Effector memory CD4-positive, alpha-beta T cell (primary cell): ENCODE measurements at regions not wholly inside any gene's neighbourhood (a gene's known extent, or its start where the extent isn't known, plus 50 kb on each side); places are given as distances from the start of the nearest gene placed in this dataset.
"Not testable (repeated sequence)": the region's sequence is repeated elsewhere in the genome, so short reads cannot be mapped to it uniquely, and the experiment has no call there.

Experiments used
- DNase-seq, 3 donors: peaks; one replicate each; pipeline ENCODE4 v3.0.0-alpha.2; 2020
- H3K27ac ChIP-seq: 2 replicates; pipeline ENCODE4 v1.7.0; 2013; ENCODE audit warnings: mild to moderate bottlenecking, low read length, moderate library complexity; ENCODE audit not compliant: insufficient read depth, poor library complexity, severe bottlenecking
- H3K27me3 ChIP-seq: replicated peaks from 2 replicates; pipeline ENCODE4 v1.7.0; 2013; ENCODE audit warnings: mild to moderate bottlenecking, low read length; ENCODE audit not compliant: insufficient read depth, control insufficient read depth, poor library complexity, severe bottlenecking
- H3K36me3 ChIP-seq: 2 replicates; pipeline ENCODE4 v1.7.0; 2013; ENCODE audit warnings: mild to moderate bottlenecking, low read length, moderate library complexity; ENCODE audit not compliant: control insufficient read depth, insufficient read depth
- H3K4me1 ChIP-seq: 2 replicates; pipeline ENCODE4 v1.7.0; 2013; ENCODE audit warnings: low read length, mild to moderate bottlenecking; ENCODE audit not compliant: control insufficient read depth, insufficient read depth, poor library complexity, severe bottlenecking
- H3K4me3 ChIP-seq: 2 replicates; pipeline ENCODE4 v1.7.0; 2013; ENCODE audit warnings: low read length, low read depth, mild to moderate bottlenecking; ENCODE audit not compliant: insufficient read depth, poor library complexity, severe bottlenecking
- H3K9me3 ChIP-seq: 2 replicates; pipeline ENCODE4 v1.7.0; 2013; ENCODE audit warnings: mild to moderate bottlenecking, low read length, moderate library complexity; ENCODE audit not compliant: control insufficient read depth

GRCh38 chr6:33886673-33887144, 82.9 kb upstream of the MLN start:
- no peak overlapping the region for H3K27ac ChIP-seq
- no peaks in the 10 kb centered on the region for H3K4me1 ChIP-seq
- H3K27me3 ChIP-seq: no peaks in the 10 kb centered on the region
- DNase-seq: peak in 1 of 3 donors; percentile 3
- no peak overlapping the region for H3K4me3 ChIP-seq
- no peaks in the 10 kb centered on the region for H3K36me3 ChIP-seq
- H3K9me3 ChIP-seq: no peaks in the 10 kb centered on the region

- DNase-seq: no peak
- Histone ChIP-seq H3K27ac (no peak overlapping the region), H3K4me1 (no peaks in the 10 kb centered on the region), H3K36me3 (no peaks in the 10 kb centered on the region), H3K4me3 (no peak overlapping the region), H3K27me3 (no peaks in the 10 kb centered on the region), H3K9me3 (no peaks in the 10 kb centered on the region)
Observed at GRCh38 chr6:33885132-33886057, 81.6 kb upstream of the MLN start.

- H3K36me3 ChIP-seq, DNase-seq, H3K9me3 ChIP-seq, H3K27me3 ChIP-seq, H3K27ac ChIP-seq, H3K4me3 ChIP-seq, H3K4me1 ChIP-seq: not testable (repeated sequence)
Observed at GRCh38 chr6:33883621-33884020, 79.8 kb upstream of the MLN start.

GRCh38 chr6:33882154-33882553, 78.4 kb upstream of the MLN start:
- Histone ChIP-seq H3K36me3 (no peaks in the 10 kb centered on the region), H3K4me3 (no peak overlapping the region), H3K9me3 (no peaks in the 10 kb centered on the region), H3K4me1 (no peaks in the 10 kb centered on the region), H3K27ac (no peak overlapping the region), H3K27me3 (no peaks in the 10 kb centered on the region)
- no peak for DNase-seq

- no peak overlapping the region for H3K4me3 ChIP-seq
- no peak overlapping the region for H3K27ac ChIP-seq
- no peaks in the 10 kb centered on the region for H3K27me3 ChIP-seq
- H3K36me3 ChIP-seq: no peaks in the 10 kb centered on the region
- DNase-seq: no peak
- H3K9me3 ChIP-seq: no peaks in the 10 kb centered on the region
- no peaks in the 10 kb centered on the region for H3K4me1 ChIP-seq
Observed at GRCh38 chr6:33880766-33881165, 77.0 kb upstream of the MLN start.

GRCh38 chr6:33880104-33880678, 76.4 kb upstream of the MLN start:
- Histone ChIP-seq H3K4me1 (no peaks in the 10 kb centered on the region), H3K9me3 (no peaks in the 10 kb centered on the region), H3K36me3 (no peaks in the 10 kb centered on the region), H3K4me3 (no peak overlapping the region), H3K27ac (no peak overlapping the region), H3K27me3 (no peaks in the 10 kb centered on the region)
- DNase-seq: no peak

- Histone ChIP-seq H3K4me1 (no peaks in the 10 kb centered on the region), H3K27me3 (no peaks in the 10 kb centered on the region), H3K9me3 (no peaks in the 10 kb centered on the region), H3K27ac (no peak overlapping the region), H3K4me3 (no peak overlapping the region), H3K36me3 (no peaks in the 10 kb centered on the region)
- DNase-seq: no peak
Observed at GRCh38 chr6:33878562-33878961, 74.8 kb upstream of the MLN start.

- no peak overlapping the region for H3K27ac ChIP-seq
- no peaks in the 10 kb centered on the region for H3K27me3 ChIP-seq
- H3K9me3 ChIP-seq: no peaks in the 10 kb centered on the region
- H3K4me3 ChIP-seq: no peak overlapping the region
- no peaks in the 10 kb centered on the region for H3K4me1 ChIP-seq
- H3K36me3 ChIP-seq: no peaks in the 10 kb centered on the region
- no peak for DNase-seq
Observed at GRCh38 chr6:33877982-33878535, 74.3 kb upstream of the MLN start.

GRCh38 chr6:33875696-33876095, 71.9 kb upstream of the MLN start:
- H3K9me3 ChIP-seq: no peaks in the 10 kb centered on the region
- H3K4me1 ChIP-seq: no peaks in the 10 kb centered on the region
- H3K4me3 ChIP-seq: no peak overlapping the region
- H3K27me3 ChIP-seq: no peaks in the 10 kb centered on the region
- no peaks in the 10 kb centered on the region for H3K36me3 ChIP-seq
- H3K27ac ChIP-seq: no peak overlapping the region
- no peak for DNase-seq

- H3K27ac ChIP-seq: no peak overlapping the region
- no peak for DNase-seq
- H3K36me3 ChIP-seq: no peaks in the 10 kb centered on the region
- H3K9me3 ChIP-seq: no peaks in the 10 kb centered on the region
- no peak overlapping the region for H3K4me3 ChIP-seq
- H3K27me3 ChIP-seq: no peaks in the 10 kb centered on the region
- H3K4me1 ChIP-seq: no peaks in the 10 kb centered on the region
Observed at GRCh38 chr6:33875141-33875581, 71.4 kb upstream of the MLN start.
